ENCODE measurements at regions not wholly inside any gene's neighbourhood (a gene's known extent, or its start where the extent isn't known, plus 50 kb on each side); places are given as distances from the start of the nearest gene placed in this dataset.
"Not testable (repeated sequence)": the region's sequence is repeated elsewhere in the genome, so short reads cannot be mapped to it uniquely, and the experiment has no call there.

DNA sequence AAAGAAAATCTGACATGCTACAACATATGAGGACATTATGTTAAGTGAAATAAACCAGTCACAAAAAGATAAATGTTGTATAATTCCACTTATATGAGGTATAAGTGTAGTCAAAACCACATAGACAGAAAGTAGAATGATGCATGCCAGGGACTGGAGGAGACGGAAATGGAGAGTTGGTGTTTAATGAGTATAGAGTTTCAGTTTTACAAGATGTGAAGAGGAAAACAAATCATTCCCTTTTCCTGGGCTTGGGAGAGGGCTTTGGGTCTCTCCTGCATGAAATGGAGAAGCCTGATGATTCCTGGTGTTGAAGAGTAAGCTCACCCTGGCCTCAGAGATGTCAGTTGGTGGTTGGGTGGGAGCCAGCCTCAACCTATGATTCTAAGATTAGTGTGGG lies 158.4 kb upstream of the PLXNC1 start:
- no peak overlapping the region for H3K4me3 ChIP-seq (ENCODE audit: low read depth, low read length)
- DNase-seq (ENCODE audit: low read depth), result no peak
- TF ChIP-seq CTCF (IDR thresholded peaks at IDR 0.05; ENCODE audit: insufficient read depth, low read length), result no peak

GRCh38 chr12:93990832-93991803 lies 157.3 kb upstream of the PLXNC1 start:
- H3K4me3 ChIP-seq (ENCODE audit: low read depth, low read length), result no peak overlapping the region
- peak; percentile 50 for TF ChIP-seq CTCF (IDR thresholded peaks at IDR 0.05; ENCODE audit: insufficient read depth, low read length)
- peak; percentile 40 for DNase-seq (ENCODE audit: low read depth)

DNA sequence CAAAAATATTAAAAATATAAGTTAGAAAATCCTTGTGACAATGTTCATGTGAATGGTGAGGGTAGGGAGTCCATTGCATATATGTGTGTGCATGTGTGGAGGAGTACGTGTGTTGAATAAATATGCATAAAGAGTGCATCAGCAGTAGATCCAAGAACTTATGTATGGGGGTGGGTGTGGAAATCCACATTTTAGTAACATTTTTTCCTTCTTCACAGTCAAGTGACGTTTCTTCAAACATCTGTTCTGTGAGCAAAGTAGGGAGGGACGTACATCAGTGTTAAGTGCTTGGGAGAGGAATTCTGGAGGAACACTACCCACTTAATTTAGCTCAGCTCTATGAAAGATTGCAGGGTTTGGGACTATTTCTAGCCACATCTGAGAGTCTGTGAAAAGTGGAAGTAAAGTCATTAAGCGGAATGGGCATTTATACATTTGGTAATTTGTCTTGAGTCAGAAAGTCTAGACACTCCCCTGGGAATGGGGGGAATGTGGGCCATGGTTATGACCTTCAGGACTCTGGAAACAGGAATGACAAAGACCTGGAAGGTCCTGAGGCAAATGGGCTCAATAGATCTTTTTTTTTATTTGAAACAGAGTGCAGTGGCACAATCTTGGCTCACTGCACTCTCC lies 156.4 kb upstream of the PLXNC1 start:
- TF ChIP-seq CTCF (IDR thresholded peaks at IDR 0.05; ENCODE audit: insufficient read depth, low read length), result no peak
- no peak for DNase-seq (ENCODE audit: low read depth)
- no peak overlapping the region for H3K4me3 ChIP-seq (ENCODE audit: low read depth, low read length)

DNA sequence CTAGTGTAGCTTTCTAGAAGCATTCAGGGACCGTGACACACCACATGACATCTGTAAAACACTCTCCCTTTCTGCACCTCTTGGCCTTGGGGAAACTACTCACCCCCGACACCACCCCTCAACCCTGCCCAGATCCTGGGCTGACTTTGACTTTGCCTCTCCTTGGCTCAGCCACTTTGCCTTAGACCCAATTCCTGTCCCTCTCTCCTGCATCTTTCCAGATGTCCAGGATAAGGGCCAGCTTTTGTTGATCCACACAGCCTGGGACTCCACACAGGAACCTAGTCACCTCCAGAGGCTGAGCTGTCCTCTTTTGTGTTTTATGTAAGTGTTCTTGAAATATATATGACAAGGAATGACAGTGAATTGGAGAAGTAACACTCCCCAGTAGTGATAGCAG lies 153.7 kb upstream of the PLXNC1 start:
- no peak for DNase-seq (ENCODE audit: low read depth)
- no peak overlapping the region for H3K4me3 ChIP-seq (ENCODE audit: low read depth, low read length)
- TF ChIP-seq CTCF (IDR thresholded peaks at IDR 0.05; ENCODE audit: insufficient read depth, low read length), result no peak

DNA sequence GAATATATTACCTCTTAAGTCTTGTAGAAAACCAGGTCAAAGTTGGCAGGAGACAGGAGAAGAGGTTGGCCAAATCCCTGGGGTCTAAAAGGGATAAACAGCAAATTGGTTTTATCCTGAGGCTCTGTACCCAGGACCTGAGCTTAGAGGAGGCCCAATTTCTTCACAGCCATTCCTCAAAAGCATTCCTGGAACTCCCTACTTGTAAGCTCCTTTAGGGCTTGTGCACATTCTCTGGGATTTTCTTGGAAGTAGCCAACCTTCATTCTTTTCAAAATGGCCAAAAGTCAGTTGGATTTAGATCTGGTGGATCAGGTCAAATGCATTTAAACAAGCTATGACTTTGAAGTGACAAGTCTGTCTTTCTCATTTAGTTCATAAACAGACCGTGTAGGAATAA lies 152.1 kb upstream of the PLXNC1 start:
- no peak for TF ChIP-seq CTCF (IDR thresholded peaks at IDR 0.05; ENCODE audit: insufficient read depth, low read length)
- no peak for DNase-seq (ENCODE audit: low read depth)
- H3K4me3 ChIP-seq (ENCODE audit: low read depth, low read length), result no peak overlapping the region

DNA sequence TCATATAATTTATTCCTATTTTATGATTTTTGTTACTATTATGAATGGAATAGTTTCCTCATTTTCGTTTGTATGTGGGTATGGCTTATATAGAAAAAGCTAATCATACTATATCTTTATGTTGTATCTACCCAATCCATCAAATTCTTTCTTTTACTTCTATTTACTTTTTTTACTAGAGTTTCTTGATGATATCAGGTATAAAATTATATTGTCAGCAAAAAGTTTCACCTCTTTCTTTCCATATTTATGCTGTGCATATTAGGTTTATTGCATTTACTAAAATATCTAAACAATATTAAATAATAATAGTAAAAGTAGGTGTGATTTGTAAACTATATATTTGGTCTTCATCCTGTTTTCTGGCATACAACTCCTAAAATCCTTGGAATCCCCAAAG lies 146.7 kb upstream of the PLXNC1 start:
- DNase-seq (ENCODE audit: low read depth), result no peak
- H3K4me3 ChIP-seq (ENCODE audit: low read depth, low read length), result no peak overlapping the region
- no peak for TF ChIP-seq CTCF (IDR thresholded peaks at IDR 0.05; ENCODE audit: insufficient read depth, low read length)

DNA sequence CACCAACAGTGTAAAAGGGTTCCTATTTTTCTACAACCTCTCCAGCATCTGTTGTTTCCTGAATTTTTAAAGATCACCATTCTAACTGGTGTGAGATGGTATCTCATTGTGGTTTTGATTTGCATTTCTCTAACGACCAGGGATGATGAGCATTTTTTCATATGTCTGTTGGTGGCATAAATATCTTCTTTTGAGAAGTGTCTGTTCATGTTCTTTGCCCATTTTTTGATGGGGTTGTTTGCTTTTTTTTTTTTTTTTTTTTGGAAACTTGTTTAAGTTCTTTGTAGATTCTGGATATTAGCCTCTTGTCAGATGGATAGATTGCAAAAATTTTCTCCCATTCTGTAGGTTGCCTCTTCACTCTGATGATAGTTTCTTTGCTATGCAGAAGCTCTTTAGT lies 145.5 kb upstream of the PLXNC1 start:
- DNase-seq (ENCODE audit: low read depth); H3K4me3 ChIP-seq (ENCODE audit: low read depth, low read length): not testable (repeated sequence)

DNA sequence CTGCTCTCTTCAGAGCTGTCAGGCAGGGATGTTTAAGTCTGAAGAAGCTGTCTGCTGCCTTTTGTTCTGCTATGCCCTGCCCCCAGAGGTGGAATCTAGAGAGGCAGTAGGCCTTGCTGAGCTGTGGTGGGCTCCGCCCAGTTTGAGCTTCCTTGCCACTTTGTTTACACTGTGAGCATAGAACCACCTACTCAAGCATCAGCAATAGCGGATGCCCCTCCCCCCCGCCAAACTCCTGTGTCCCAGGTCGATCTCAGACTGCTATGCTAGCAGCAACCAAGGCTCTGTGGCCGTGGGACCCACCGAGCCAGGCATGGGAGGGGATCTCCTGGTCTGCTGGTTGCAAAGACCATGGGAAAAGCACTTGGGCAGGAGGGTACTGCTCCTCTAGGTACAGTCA lies 140.5 kb upstream of the PLXNC1 start:
- H3K4me3 ChIP-seq (ENCODE audit: low read depth, low read length); DNase-seq (ENCODE audit: low read depth): not testable (repeated sequence)
